Prostate gland (tissue), 2 donors: ENCODE measurements at regions not wholly inside any gene's neighbourhood (a gene's known extent, or its start where the extent isn't known, plus 50 kb on each side); places are given as distances from the start of the nearest gene placed in this dataset.
A peak's percentile ranks its signal among the peaks of the same experiment; 100 is the strongest.

Experiments used
- DNase-seq: peaks from one replicate; pipeline ENCODE4 v3.0.0-alpha.2; 2019; ENCODE audit warnings: low spot score
- H3K27ac ChIP-seq, 2 donors: fragments of 200-600 bp; sonication (generic); 2 replicates each; pipeline ENCODE4 v1.5.1; 2017 to 2019
- H3K27me3 ChIP-seq: fragments of 200-600 bp; sonication (generic); replicated peaks from 2 replicates; pipeline ENCODE4 v1.5.1; 2019; ENCODE audit not compliant: insufficient read depth
- H3K36me3 ChIP-seq, 2 donors: fragments of 200-600 bp; sonication (generic); 1 replicate in 1 of 2; 2 replicates in 1 of 2; pipeline versions ENCODE4 v1.5.1 to v1.8.1; 2017 to 2019
- H3K4me1 ChIP-seq: fragments of 200-600 bp; sonication (generic); replicated peaks from 2 replicates; pipeline ENCODE4 v1.5.1; 2019
- H3K4me3 ChIP-seq, 2 donors: fragments of 200-600 bp; sonication (generic); 2 replicates each; pipeline ENCODE4 v1.5.1; 2017 to 2019
- H3K9me3 ChIP-seq: fragments of 200-600 bp; sonication (generic); 2 replicates; pipeline ENCODE4 v1.5.1; 2017
- POLR2A ChIP-seq: fragments of 450-650 bp; IDR thresholded peaks from one replicate; pipeline ENCODE4 v1.6.1; 2016; ENCODE audit warnings: antibody characterized with exemption, mild to moderate bottlenecking
- POLR2AphosphoS5 ChIP-seq: sonication (generic); formaldehyde crosslinking; IDR thresholded peaks from one replicate; pipeline ENCODE4 v1.6.1; 2017; ENCODE audit warnings: antibody characterized with exemption
- WGBS: methylation state at CpG from one replicate; pipeline ENCODE4 v1.1.5; 2018; 5-methylcytosine and 5-hydroxymethylcytosine counted together
- intact Hi-C: fragments of 100-400 bp; cut with DNase I; formaldehyde crosslinking; loops from one replicate; pipeline ENCODE4 v1.14.2; 2022
- TF ChIP-seq, protein P1 (sequence below), 4 experiments: fragments of 200-600 bp in 2 of 4; fragments of 450-650 bp in 2 of 4; sonication (generic) in 2 of 4; IDR thresholded peaks; 1 replicate in 3 of 4; 2 replicates in 1 of 4; pipeline ENCODE4 v1.5.1; 2016 to 2019; ENCODE audit warnings: antibody characterized with exemption in 4 of 4, mild to moderate bottlenecking in 2 of 4, moderate library complexity in 2 of 4

DNA sequence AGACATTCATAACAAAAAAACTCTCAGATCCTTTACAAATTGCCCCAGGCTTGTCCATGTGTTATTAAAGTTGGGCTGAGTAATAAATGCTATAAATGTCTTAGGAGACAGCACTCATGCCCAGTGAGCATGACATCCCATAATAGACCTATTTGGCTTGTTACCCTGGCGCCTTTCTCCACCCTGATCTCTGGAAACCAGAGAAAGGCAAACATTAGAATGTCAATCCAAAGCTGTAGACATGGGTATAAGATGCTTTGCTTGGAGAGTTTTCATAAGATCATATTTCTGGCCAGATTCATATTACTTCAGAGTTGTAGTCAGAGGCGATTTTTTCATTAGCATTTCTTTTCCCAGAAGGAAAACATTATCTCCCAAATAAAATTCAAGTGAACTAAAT, 161.3 kb upstream of the UBASH3B start:
- H3K36me3 ChIP-seq: no peaks in the 10 kb centered on the region
- H3K4me1 ChIP-seq: no peaks in the 10 kb centered on the region
- H3K9me3 ChIP-seq: no peaks in the 10 kb centered on the region
- H3K27me3 ChIP-seq: no peaks in the 10 kb centered on the region
- 46% methylated on average over 2 of the region's 2 CpGs for WGBS
- no peak overlapping the region for H3K4me3 ChIP-seq
- intact Hi-C loops: no loop called here
- no peak for DNase-seq
- no peak overlapping the region for H3K27ac ChIP-seq
- TF ChIP-seq, protein P1, sequence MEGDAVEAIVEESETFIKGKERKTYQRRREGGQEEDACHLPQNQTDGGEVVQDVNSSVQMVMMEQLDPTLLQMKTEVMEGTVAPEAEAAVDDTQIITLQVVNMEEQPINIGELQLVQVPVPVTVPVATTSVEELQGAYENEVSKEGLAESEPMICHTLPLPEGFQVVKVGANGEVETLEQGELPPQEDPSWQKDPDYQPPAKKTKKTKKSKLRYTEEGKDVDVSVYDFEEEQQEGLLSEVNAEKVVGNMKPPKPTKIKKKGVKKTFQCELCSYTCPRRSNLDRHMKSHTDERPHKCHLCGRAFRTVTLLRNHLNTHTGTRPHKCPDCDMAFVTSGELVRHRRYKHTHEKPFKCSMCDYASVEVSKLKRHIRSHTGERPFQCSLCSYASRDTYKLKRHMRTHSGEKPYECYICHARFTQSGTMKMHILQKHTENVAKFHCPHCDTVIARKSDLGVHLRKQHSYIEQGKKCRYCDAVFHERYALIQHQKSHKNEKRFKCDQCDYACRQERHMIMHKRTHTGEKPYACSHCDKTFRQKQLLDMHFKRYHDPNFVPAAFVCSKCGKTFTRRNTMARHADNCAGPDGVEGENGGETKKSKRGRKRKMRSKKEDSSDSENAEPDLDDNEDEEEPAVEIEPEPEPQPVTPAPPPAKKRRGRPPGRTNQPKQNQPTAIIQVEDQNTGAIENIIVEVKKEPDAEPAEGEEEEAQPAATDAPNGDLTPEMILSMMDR (IDR thresholded peaks at IDR 0.05): no peak
- no peak for TF ChIP-seq POLR2A
- TF ChIP-seq POLR2AphosphoS5: no peak

DNA sequence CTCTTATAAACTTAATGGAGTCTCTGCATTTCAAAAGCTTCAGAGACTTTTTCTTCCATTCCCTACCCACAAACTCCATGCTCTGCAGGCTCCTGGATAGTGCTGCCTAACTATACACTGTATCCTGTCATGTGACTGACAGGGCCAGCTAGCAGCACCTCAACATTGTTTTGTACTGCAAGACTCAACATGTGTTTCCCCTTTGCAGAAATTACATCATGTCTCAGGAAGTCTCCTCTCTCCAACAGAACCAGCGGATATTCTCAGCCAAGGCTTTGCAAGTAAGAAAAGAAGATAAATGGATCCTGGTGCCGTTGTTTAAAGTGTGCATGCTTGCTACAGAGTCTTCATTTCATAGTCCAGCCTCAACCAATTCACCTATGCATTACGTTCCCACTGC, 164.0 kb upstream of the UBASH3B start:
- no peak for TF ChIP-seq POLR2A
- TF ChIP-seq POLR2AphosphoS5: peak; percentile 30
- Histone ChIP-seq H3K9me3 (no peaks in the 10 kb centered on the region), H3K36me3 (no peaks in the 10 kb centered on the region), H3K4me3 (no peak overlapping the region), H3K4me1 (no peaks in the 10 kb centered on the region), H3K27ac (no peak overlapping the region), H3K27me3 (no peaks in the 10 kb centered on the region)
- 21% methylated on average over 3 of the region's 3 CpGs for WGBS
- DNase-seq: peak; percentile 8
- intact Hi-C loops: no loop called here

DNA sequence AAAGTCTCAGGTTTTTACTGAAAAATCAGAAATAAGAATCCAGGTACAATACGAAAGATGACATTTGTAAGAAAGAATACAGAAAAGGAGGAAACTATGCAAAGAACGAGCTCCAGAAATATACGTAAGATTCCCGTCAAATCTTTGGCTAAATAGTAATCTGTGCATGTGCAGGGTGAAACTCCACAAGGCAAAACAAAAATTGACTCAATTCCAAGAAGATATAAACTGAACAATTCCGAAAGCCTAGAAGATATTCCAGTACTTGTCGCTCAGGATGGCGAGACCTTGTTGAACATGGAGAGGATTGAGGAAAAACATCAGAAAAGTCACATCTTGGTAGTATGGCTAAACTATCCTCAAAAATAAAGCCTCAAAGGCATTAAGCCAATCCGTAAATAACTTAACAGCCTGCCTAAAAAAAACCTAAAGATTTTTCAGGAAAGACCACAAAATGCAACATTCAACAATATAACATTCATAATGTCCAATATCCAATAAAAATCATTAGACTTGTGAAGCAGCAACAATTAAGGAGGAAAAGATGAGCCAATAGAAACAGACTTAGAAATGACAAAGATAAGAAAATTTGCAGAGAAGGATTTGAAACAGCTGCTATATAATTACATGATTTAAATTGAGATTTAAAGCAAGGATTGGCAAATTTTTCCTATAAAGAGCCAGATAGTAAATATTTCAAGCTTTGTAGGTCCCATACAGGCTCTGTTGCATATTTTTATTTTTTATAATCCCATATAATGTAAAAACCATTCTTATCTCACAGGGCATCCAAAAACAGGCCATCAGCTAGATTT, 166.4 kb upstream of the UBASH3B start:
- TF ChIP-seq, protein P1 (IDR thresholded peaks at IDR 0.05): no peak
- TF ChIP-seq POLR2AphosphoS5 (no peak), POLR2A (no peak)

DNA sequence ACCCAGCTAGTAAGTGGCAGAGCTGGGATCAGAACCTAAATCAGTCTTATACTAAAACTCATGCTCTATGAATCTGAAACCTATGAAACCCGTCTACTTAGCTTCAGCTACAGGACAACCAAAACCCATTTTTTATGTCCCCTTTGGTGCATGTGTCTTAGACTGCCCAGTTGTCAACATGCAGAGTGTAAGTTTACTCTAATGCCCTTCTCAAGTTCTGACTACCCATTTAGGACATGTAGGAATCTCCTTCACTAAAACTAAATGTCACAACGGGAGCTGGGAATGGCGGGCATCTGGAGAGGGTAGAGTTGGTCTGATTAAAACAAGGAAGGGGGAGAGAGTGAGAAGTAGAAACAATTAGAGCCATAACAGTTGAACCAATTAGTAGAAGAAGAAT, 167.9 kb upstream of the UBASH3B start:
- DNase-seq: no peak
- TF ChIP-seq, protein P1 (IDR thresholded peaks at IDR 0.05): no peak
- TF ChIP-seq POLR2AphosphoS5: no peak
- no peak for TF ChIP-seq POLR2A
- Histone ChIP-seq H3K27ac (no peak overlapping the region), H3K27me3 (no peaks in the 10 kb centered on the region), H3K4me1 (no peaks in the 10 kb centered on the region), H3K9me3 (no peaks in the 10 kb centered on the region), H3K4me3 (no peak overlapping the region), H3K36me3 (no peaks in the 10 kb centered on the region)
- intact Hi-C loops: no loop called here
- WGBS: 92% methylated on average over 3 of the region's 3 CpGs

More for the DNA sequence above, 166.4 kb upstream of the UBASH3B start:
- H3K36me3 ChIP-seq: no peaks in the 10 kb centered on the region
- intact Hi-C loops: no loop called here
- H3K4me1 ChIP-seq: no peaks in the 10 kb centered on the region
- H3K27ac ChIP-seq: no peak overlapping the region
- no peak for DNase-seq
- H3K4me3 ChIP-seq: no peak overlapping the region
- no peaks in the 10 kb centered on the region for H3K9me3 ChIP-seq
- no peaks in the 10 kb centered on the region for H3K27me3 ChIP-seq
- WGBS: 88% methylated on average over 8 of the region's 8 CpGs

DNA sequence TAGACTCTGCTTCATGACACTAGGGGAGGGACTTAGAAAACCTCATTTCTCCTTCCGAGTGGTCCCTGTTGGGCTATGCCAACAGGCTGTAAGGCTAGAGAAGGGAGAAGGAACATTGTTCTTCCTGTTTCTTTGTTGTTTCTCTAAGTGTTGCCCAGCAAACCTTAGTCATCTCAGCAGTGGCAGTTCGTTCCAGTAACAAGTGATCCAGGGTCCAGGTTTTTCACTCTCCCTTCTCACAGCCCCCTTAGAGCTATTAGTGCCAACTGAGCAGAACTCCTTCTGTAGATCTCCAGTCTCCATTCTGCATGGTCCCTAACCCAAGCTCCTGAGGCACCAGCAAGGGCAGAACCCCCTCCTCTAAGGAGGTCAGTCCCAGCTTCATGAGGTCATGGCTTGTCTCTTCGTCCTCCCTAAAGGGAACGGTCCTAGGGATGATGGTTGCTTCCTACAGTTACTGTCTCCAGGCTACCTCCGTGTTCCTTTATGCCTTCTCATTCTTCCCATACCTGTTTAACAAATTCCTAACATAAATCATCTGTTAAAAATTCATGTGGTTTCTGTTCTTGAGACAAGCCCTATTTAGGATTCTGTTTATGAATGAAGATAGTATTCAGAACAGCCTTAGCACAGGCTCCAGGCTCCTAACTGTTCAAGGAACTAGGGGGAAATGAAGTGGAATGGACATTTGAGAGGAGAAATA, 168.6 kb upstream of the UBASH3B start:
- Histone ChIP-seq H3K27ac (no peak overlapping the region), H3K36me3 (no peaks in the 10 kb centered on the region), H3K9me3 (no peaks in the 10 kb centered on the region), H3K4me3 (no peak overlapping the region), H3K27me3 (no peaks in the 10 kb centered on the region), H3K4me1 (no peaks in the 10 kb centered on the region)
- DNase-seq: no peak
- WGBS: 82% methylated on average over 5 of the region's 5 CpGs
- intact Hi-C loops: no loop called here
- no peak for TF ChIP-seq POLR2A
